HepG2 (cell line): ENCODE measurements at regions not wholly inside any gene's neighbourhood (a gene's known extent, or its start where the extent isn't known, plus 50 kb on each side); places are given as distances from the start of the nearest gene placed in this dataset.
A peak's percentile ranks its signal among the peaks of the same experiment; 100 is the strongest.

Experiments
- ATAC-seq: fragments of 200-7000 bp; cut with Tn5 transposase; 3 replicates; pipeline ENCODE4 v1.9.1; 2020; ENCODE audit warnings: mild to moderate bottlenecking, moderate library complexity
- BruUV-seq: library from RNA; stranded (reverse); fragments of 400-500 nt; replicated peaks from 2 replicates; lab custom pipeline; 2021; lab: Mats Ljungman, UMichigan
- CTCF ChIA-PET: fragments of 300-600 bp; formaldehyde crosslinking; extraction: SDS; loops from one replicate; lab custom pipeline; 2021; ENCODE audit warnings: low total read pairs, inconsistent platforms, low intra/inter-chr PET ratio; lab: Yijun Ruan, JAX
- POLR2A ChIA-PET: fragments of 350-600 bp; sonication (Branson Sonifier 250); formaldehyde crosslinking; loops from one replicate; lab custom pipeline; 2020; ENCODE audit warnings: antibody characterized with exemption, inconsistent platforms; lab: Yijun Ruan, JAX
- DNase-seq: peaks from one replicate; pipeline ENCODE4 v3.0.0-alpha.2; 2015; ENCODE audit warnings: low spot score
- FAIRE-seq: peaks from 3 replicates; lab custom pipeline; 2011; peaks lifted over from hg19 to GRCh38; lab: Jason Lieb, UNC
- H2AFZ ChIP-seq: one replicate; pipeline ENCODE4 v1.6.1; 2011; ENCODE audit warnings: low read length, inconsistent platforms
- H3K27ac ChIP-seq: fragments of 300-600 bp; 3 replicates; pipeline ENCODE4 v1.8.0; 2011; ENCODE audit warnings: mixed run types, mild to moderate bottlenecking, mixed read lengths, low read length, inconsistent platforms; ENCODE audit not compliant: insufficient read depth; ENCODE audit errors: extremely low read length
- H3K27me3 ChIP-seq, 2 experiments: fragments of 200-600 bp in 1 of 2; 2 replicates in 1 of 2; 3 replicates in 1 of 2; pipeline versions ENCODE4 v1.6.0 to v1.8.0; 2011; ENCODE audit warnings: low read length in 2 of 2, mild to moderate bottlenecking in 2 of 2, moderate library complexity in 2 of 2, inconsistent platforms in 1 of 2; ENCODE audit not compliant: insufficient read depth in 2 of 2, control insufficient read depth in 1 of 2
- H3K36me3 ChIP-seq, 2 experiments: fragments of 200-600 bp in 1 of 2; replicated peaks in 1 of 2; 2 replicates in 1 of 2; 3 replicates in 1 of 2; pipeline versions ENCODE4 v1.5.1 to v1.8.0; 2011; ENCODE audit warnings: low read length in 2 of 2, inconsistent platforms in 1 of 2; ENCODE audit not compliant: insufficient read depth in 2 of 2, control insufficient read depth in 1 of 2
- H3K4me1 ChIP-seq: 2 replicates; pipeline ENCODE4 v1.5.1; 2012; ENCODE audit warnings: low read length, inconsistent platforms; ENCODE audit not compliant: insufficient read depth
- H3K4me2 ChIP-seq: 2 replicates; pipeline ENCODE4 v1.6.0; 2011; ENCODE audit warnings: low read depth, low read length, inconsistent platforms
- H3K4me3 ChIP-seq, 3 experiments: fragments of 200-600 bp in 1 of 3; sonication (generic), shearing (Covaris generic) in 1 of 3; replicated peaks in 1 of 3; 2 replicates each; pipeline ENCODE4 v1.5.1; 2011 to 2016; ENCODE audit warnings: low read length in 3 of 3, inconsistent platforms in 2 of 3, low read depth in 2 of 3, mild to moderate bottlenecking in 2 of 3, control low read depth in 1 of 3, mixed read lengths in 1 of 3; ENCODE audit not compliant: insufficient read depth in 1 of 3
- H3K79me2 ChIP-seq: one replicate; pipeline ENCODE4 v1.6.1; 2011; ENCODE audit warnings: low read length, inconsistent platforms; ENCODE audit not compliant: insufficient read depth
- H3K9ac ChIP-seq: 2 replicates; pipeline ENCODE4 v1.6.0; 2011; ENCODE audit warnings: mild to moderate bottlenecking, low read depth, low read length, inconsistent platforms; ENCODE audit not compliant: insufficient read depth
- H3K9me3 ChIP-seq: 2 replicates; pipeline ENCODE4 v1.5.1; 2012; ENCODE audit warnings: mild to moderate bottlenecking, low read length
- H4K20me1 ChIP-seq: 2 replicates; pipeline ENCODE4 v1.6.0; 2011; ENCODE audit warnings: inconsistent platforms, mild to moderate bottlenecking, low read length, moderate library complexity; ENCODE audit not compliant: insufficient read depth
- AFF4 ChIP-seq: sonication (generic); formaldehyde crosslinking; IDR thresholded peaks from 2 replicates; pipeline ENCODE4 v1.4.0; 2020; ENCODE audit warnings: missing genetic modification reagents
- AHR ChIP-seq: IDR thresholded peaks from 2 replicates; pipeline ENCODE4 v1.6.1; 2018; ENCODE audit warnings: missing genetic modification reagents, missing compliant biosample characterization
- BRCA1 ChIP-seq: sonication (generic); formaldehyde crosslinking; IDR thresholded peaks from 2 replicates; pipeline ENCODE4 v1.4.0; 2020; ENCODE audit warnings: missing genetic modification reagents
- CTCF ChIP-seq: sonication (generic); formaldehyde crosslinking; IDR thresholded peaks from 2 replicates; pipeline ENCODE4 v1.5.0; 2020; ENCODE audit warnings: mild to moderate bottlenecking, missing genetic modification reagents, moderate library complexity
- FOXJ3 ChIP-seq: sonication (generic); formaldehyde crosslinking; IDR thresholded peaks from 2 replicates; pipeline ENCODE4 v1.4.0; 2020; ENCODE audit warnings: missing genetic modification reagents, mild to moderate bottlenecking, borderline replicate concordance
- KMT2B ChIP-seq: IDR thresholded peaks from 2 replicates; pipeline ENCODE4 v1.6.1; 2016; ENCODE audit warnings: missing genetic modification reagents, missing compliant biosample characterization
- MIXL1 ChIP-seq: IDR thresholded peaks from 2 replicates; pipeline ENCODE4 v1.6.1; 2016
- NAIF1 ChIP-seq: sonication (generic); formaldehyde crosslinking; IDR thresholded peaks from 2 replicates; pipeline ENCODE4 v1.5.0; 2020; ENCODE audit warnings: mild to moderate bottlenecking, missing genetic modification reagents, borderline replicate concordance
- NR2F1 ChIP-seq, 2 experiments: fragments of 450-650 bp in 1 of 2; formaldehyde crosslinking in 1 of 2; IDR thresholded peaks; 2 replicates each; pipeline versions ENCODE4 v1.5.0 to v1.6.1; 2016 to 2020; ENCODE audit warnings: mild to moderate bottlenecking in 1 of 2, missing compliant biosample characterization in 1 of 2, missing genetic modification reagents in 1 of 2, moderate library complexity in 1 of 2
- RERE ChIP-seq: IDR thresholded peaks from 2 replicates; pipeline ENCODE4 v1.6.1; 2016; ENCODE audit warnings: low read depth, missing genetic modification reagents, missing compliant biosample characterization
- XRCC5 ChIP-seq: fragments of 200-400 bp; formaldehyde crosslinking; optimal IDR thresholded peaks from 2 replicates; pipeline ENCODE3; 2017; ENCODE audit warnings: mild to moderate bottlenecking, low read length
- ZNF263 ChIP-seq: sonication (generic); formaldehyde crosslinking; IDR thresholded peaks from 2 replicates; pipeline ENCODE4 v1.4.0; 2020; ENCODE audit warnings: missing genetic modification reagents
- ZNF44 ChIP-seq: sonication (generic); formaldehyde crosslinking; IDR thresholded peaks from 2 replicates; pipeline ENCODE4 v1.5.1; 2020; ENCODE audit warnings: mild to moderate bottlenecking, missing genetic modification reagents
- WGBS: methylation state at CpG from one replicate; pipeline ENCODE4 v1.1.6; 2017; ENCODE audit warnings: low lambda C conversion rate; 5-methylcytosine and 5-hydroxymethylcytosine counted together
- in situ Hi-C: cut with HindIII; loops from 2 replicates; pipeline ENCODE4 v1.10.0; 2017; ENCODE audit warnings: low pct_unique_long_range_greater_than_20kb; ENCODE audit not compliant: extremely low pct_ligation_motif_present
- intact Hi-C: fragments of 100-400 bp; cut with micrococcal nuclease; formaldehyde crosslinking; loops from one replicate; pipeline ENCODE4 v1.10.0; 2022; ENCODE audit not compliant: unreplicated experiment

- TF ChIP-seq AFF4 (CRISPR knock-in tag): no peak
Measured at GRCh38 chr10:43888586-43888985, 239.9 kb upstream of the ZNF32 start (continued).

- BruUV-seq: no TSS peak
- Histone ChIP-seq H3K36me3 (no peaks in the 10 kb centered on the region), H3K9me3 (no peaks in the 10 kb centered on the region), H3K4me1 (no peaks in the 10 kb centered on the region), H3K79me2 (no peaks in the 10 kb centered on the region), H2AFZ (no peak overlapping the region), H3K27ac (no peak overlapping the region), H4K20me1 (no peaks in the 10 kb centered on the region), H3K4me2 (no peak overlapping the region), H3K9ac (no peak overlapping the region), H3K4me3 (no peak overlapping the region), H3K27me3 (peaks cover 0 to 5% of the 10 kb centered on the region in 2 experiments; a peak in 2 of 5 replicates)
- POLR2A ChIA-PET: no interaction called here
- FAIRE-seq (no peak), DNase-seq (no peak), ATAC-seq (peak; percentile 86)
- in situ Hi-C loops (loop anchor here (10.0 kb wide), 1 partner anchor 499 kb away; the partner anchor contains the start of gene CXCL12), intact Hi-C loops (loop anchor here (10.0 kb wide), 1 partner anchor 499 kb away; the partner anchor contains the start of gene CXCL12)
- WGBS: 6% methylated on average over 2 of the region's 2 CpGs
- CTCF ChIA-PET: interaction anchor here (1.7 kb wide), 1 partner anchor 501 kb away, joined by 9 read pairs; no protein-coding TSS in a partner anchor
- TF ChIP-seq RERE: no peak
- TF ChIP-seq ZNF263: no peak
- no peak for TF ChIP-seq BRCA1 (CRISPR knock-in tag)
- no peak for TF ChIP-seq NR2F1 (CRISPR knock-in tag; IDR thresholded peaks at IDR 0.05)
- TF ChIP-seq ZNF44: no peak
- TF ChIP-seq XRCC5: no peak
- TF ChIP-seq FOXJ3 (CRISPR knock-in tag): no peak
- TF ChIP-seq MIXL1 (CRISPR knock-in tag): 0 out of 2 replicates have a peak, but pooled peaks have one; percentile 17
- TF ChIP-seq AHR: no peak
- no peak for TF ChIP-seq KMT2B
- TF ChIP-seq NAIF1 (CRISPR knock-in tag): no peak
- peak; percentile 55 for TF ChIP-seq CTCF
Measured at GRCh38 chr10:43885842-43886241, 237.2 kb upstream of the ZNF32 start.
